HepG2 (cell line): ENCODE measurements at regions not wholly inside any gene's neighbourhood (a gene's known extent, or its start where the extent isn't known, plus 50 kb on each side); places are given as distances from the start of the nearest gene placed in this dataset.
A peak's percentile ranks its signal among the peaks of the same experiment; 100 is the strongest.

Experiments used
- ASH2L ChIP-seq: fragments of 300-600, 200-600 bp; sonication (generic); IDR thresholded peaks from 2 replicates; pipeline ENCODE4 v1.7.0; 2017; ENCODE audit warnings: low read depth, mild to moderate bottlenecking, moderate library complexity, mixed read lengths, low read length; ENCODE audit not compliant: insufficient read length
- ATF1 ChIP-seq: IDR thresholded peaks from 2 replicates; pipeline ENCODE4 v1.6.1; 2016; ENCODE audit warnings: mild to moderate bottlenecking, control low read depth
- BHLHE40 ChIP-seq: IDR thresholded peaks from 2 replicates; pipeline ENCODE4 v1.6.1; 2011; ENCODE audit warnings: low read length, improper control_type of control experiment
- CBFB ChIP-seq: sonication (generic); formaldehyde crosslinking; IDR thresholded peaks from 2 replicates; pipeline ENCODE4 v1.4.0; 2020; ENCODE audit warnings: missing genetic modification reagents
- CC2D1A ChIP-seq: sonication (generic); formaldehyde crosslinking; IDR thresholded peaks from 2 replicates; pipeline ENCODE4 v1.8.1; 2023; ENCODE audit warnings: mild to moderate bottlenecking, missing genetic modification reagents
- CENPX ChIP-seq: sonication (generic); formaldehyde crosslinking; IDR thresholded peaks from 2 replicates; pipeline ENCODE4 v1.9.0; 2021; ENCODE audit warnings: mild to moderate bottlenecking, missing genetic modification reagents, moderate library complexity
- CREBL2 ChIP-seq: sonication (generic); formaldehyde crosslinking; IDR thresholded peaks from 2 replicates; pipeline ENCODE4 v1.8.1; 2023; ENCODE audit warnings: missing genetic modification reagents, mild to moderate bottlenecking, borderline replicate concordance
- DPF2 ChIP-seq: sonication (generic); formaldehyde crosslinking; IDR thresholded peaks from 2 replicates; pipeline ENCODE4 v1.4.0; 2020; ENCODE audit warnings: mild to moderate bottlenecking, low read depth, missing genetic modification reagents, borderline replicate concordance
- ELF1 ChIP-seq: sonication (generic); formaldehyde crosslinking; IDR thresholded peaks from 2 replicates; pipeline ENCODE4 v1.4.0; 2020; ENCODE audit warnings: missing genetic modification reagents
- FOXP1 ChIP-seq, 2 experiments: fragments of 450-650 bp in 1 of 2; IDR thresholded peaks; 2 replicates each; pipeline ENCODE4 v1.6.1; 2017 to 2018; ENCODE audit warnings: antibody characterized with exemption in 1 of 2
- KLF6 ChIP-seq: IDR thresholded peaks from 2 replicates; pipeline ENCODE4 v1.8.0; 2016; ENCODE audit warnings: missing biosample characterization, missing genetic modification reagents
- LBX2 ChIP-seq: sonication (generic); formaldehyde crosslinking; IDR thresholded peaks from 2 replicates; pipeline ENCODE4 v1.5.0; 2020; ENCODE audit warnings: missing genetic modification reagents, mild to moderate bottlenecking, borderline replicate concordance
- MIER2 ChIP-seq: IDR thresholded peaks from 2 replicates; pipeline ENCODE4 v1.6.1; 2016; ENCODE audit warnings: missing biosample characterization, missing genetic modification reagents
- MLXIP ChIP-seq: sonication (generic); formaldehyde crosslinking; IDR thresholded peaks from 2 replicates; pipeline ENCODE4 v1.9.0; 2021; ENCODE audit warnings: missing genetic modification reagents, borderline replicate concordance
- NCOR1 ChIP-seq: fragments of 200-600 bp; sonication (generic); IDR thresholded peaks from 2 replicates; pipeline ENCODE4 v1.7.0; 2017; ENCODE audit warnings: antibody characterized with exemption, low read length, borderline replicate concordance
- SRSF1 ChIP-seq: fragments of 200-400 bp; formaldehyde crosslinking; optimal IDR thresholded peaks from 2 replicates; pipeline ENCODE3; 2017; ENCODE audit warnings: mild to moderate bottlenecking, low read depth, low read length, moderate library complexity
- TEAD3 ChIP-seq: optimal IDR thresholded peaks from 2 replicates; pipeline ENCODE3; 2016; ENCODE audit warnings: borderline replicate concordance
- XRCC5 ChIP-seq: fragments of 200-400 bp; formaldehyde crosslinking; optimal IDR thresholded peaks from 2 replicates; pipeline ENCODE3; 2017; ENCODE audit warnings: mild to moderate bottlenecking, low read length
- ZEB1 ChIP-seq: IDR thresholded peaks from 2 replicates; pipeline ENCODE4 v1.6.1; 2012; ENCODE audit warnings: mild to moderate bottlenecking, low read depth, inconsistent platforms; ENCODE audit not compliant: insufficient replicate concordance
- ZGPAT ChIP-seq: IDR thresholded peaks from 2 replicates; pipeline ENCODE4 v1.6.1; 2016; ENCODE audit warnings: mild to moderate bottlenecking
- ZMYM4 ChIP-seq: sonication (generic); formaldehyde crosslinking; IDR thresholded peaks from 2 replicates; pipeline ENCODE4 v1.8.1; 2023; ENCODE audit warnings: mild to moderate bottlenecking, missing genetic modification reagents
- ZNF124 ChIP-seq: sonication (generic); formaldehyde crosslinking; IDR thresholded peaks from 2 replicates; pipeline ENCODE4 v1.4.0; 2020; ENCODE audit warnings: missing genetic modification reagents
- ZNF207 ChIP-seq: fragments of 450-650 bp; IDR thresholded peaks from 2 replicates; pipeline ENCODE4 v1.6.1; 2016; ENCODE audit warnings: antibody characterized with exemption, borderline replicate concordance
- ZNF292 ChIP-seq: sonication (generic); formaldehyde crosslinking; IDR thresholded peaks from 2 replicates; pipeline ENCODE4 v1.8.1; 2022; ENCODE audit warnings: mild to moderate bottlenecking, low read depth, missing genetic modification reagents, borderline replicate concordance
- ZNF432 ChIP-seq: sonication (generic); formaldehyde crosslinking; IDR thresholded peaks from 2 replicates; pipeline ENCODE4 v1.5.0; 2020; ENCODE audit warnings: missing genetic modification reagents, mild to moderate bottlenecking, borderline replicate concordance
- ZNF619 ChIP-seq: sonication (generic); formaldehyde crosslinking; IDR thresholded peaks from 2 replicates; pipeline ENCODE4 v1.4.0; 2020; ENCODE audit warnings: mild to moderate bottlenecking, missing genetic modification reagents
- ZNF703 ChIP-seq: sonication (generic); formaldehyde crosslinking; IDR thresholded peaks from 2 replicates; pipeline ENCODE4 v1.5.1; 2020; ENCODE audit warnings: missing genetic modification reagents, mild to moderate bottlenecking, moderate library complexity, borderline replicate concordance

GRCh38 chr5:29758986-29759421 is 1434.5 kb upstream of the CDH6 start (continued):
- TF ChIP-seq ZGPAT (CRISPR knock-in tag) (peak; percentile 83), ZMYM4 (CRISPR knock-in tag) (peak; percentile 76), ASH2L (peak; percentile 85), SRSF1 (no peak), CENPX (CRISPR knock-in tag) (no peak), CREBL2 (no peak), CC2D1A (CRISPR knock-in tag) (no peak), ZNF207 (no peak), ZNF432 (CRISPR knock-in tag) (no peak), MIER2 (CRISPR knock-in tag) (0 out of 2 replicates have a peak, but pooled peaks have one; percentile 37), ZNF703 (CRISPR knock-in tag) (no peak), LBX2 (no peak), ELF1 (CRISPR knock-in tag) (no peak), KLF6 (no peak), ATF1 (CRISPR knock-in tag) (peak; percentile 41; the same call in 1 of the 2 replicates), ZNF292 (peak; percentile 53; the same call in 1 of the 2 replicates), DPF2 (CRISPR knock-in tag) (peak; percentile 90), TEAD3 (CRISPR knock-in tag) (peak; percentile 91), FOXP1 (IDR thresholded peaks at IDR 0.05) (peak; percentile 70; the same call in 1 of the 2 replicates), FOXP1 (CRISPR knock-in tag; IDR thresholded peaks at IDR 0.05) (peak; percentile 90), ZNF619 (no peak), BHLHE40 (no peak), CBFB (CRISPR knock-in tag) (0 out of 2 replicates have a peak, but pooled peaks have one; percentile 48), XRCC5 (no peak), ZEB1 (peak; percentile 41), MLXIP (CRISPR knock-in tag) (no peak), NCOR1 (peak; percentile 84; the same call in 1 of the 2 replicates), ZNF124 (0 out of 2 replicates have a peak, but pooled peaks have one; percentile 66)
